22Rv1 (cell line): ENCODE measurements at regions not wholly inside any gene's neighbourhood (a gene's known extent, or its start where the extent isn't known, plus 50 kb on each side); places are given as distances from the start of the nearest gene placed in this dataset.

Experiments used
- CTCF ChIP-seq: fragments of 450-650 bp; IDR thresholded peaks from 2 replicates; pipeline ENCODE4 v1.5.1; 2017; ENCODE audit warnings: mild to moderate bottlenecking
- ZFX ChIP-seq: fragments of 450-650 bp; IDR thresholded peaks from 2 replicates; pipeline ENCODE4 v1.6.1; 2017; ENCODE audit warnings: antibody characterized with exemption, borderline replicate concordance

GRCh38 chr11:97414801-97415200, 1025.0 kb downstream of the JRKL start:
- TF ChIP-seq CTCF (no peak), ZFX (no peak)
